Adrenal gland (tissue), 9 donors: ENCODE measurements at regions not wholly inside any gene's neighbourhood (a gene's known extent, or its start where the extent isn't known, plus 50 kb on each side); places are given as distances from the start of the nearest gene placed in this dataset.

Source experiments
- DNase-seq, 7 donors: peaks; one replicate each; pipeline ENCODE4 v3.0.0-alpha.2; 2019 to 2020
- H3K27ac ChIP-seq, 5 donors: fragments of 200-600 bp; sonication (generic) in 4 of 5; 1 replicate in 3 of 5; 2 replicates in 2 of 5; pipeline versions ENCODE4 v1.5.1 to v1.8.0; 2016 to 2020; ENCODE audit warnings: mild to moderate bottlenecking in 1 of 5
- H3K27me3 ChIP-seq: fragments of 200-600 bp; 2 replicates; pipeline ENCODE4 v1.8.0; 2021
- H3K36me3 ChIP-seq, 2 donors: fragments of 200-600 bp; replicated peaks in 1 of 2; 1 replicate in 1 of 2; 2 replicates in 1 of 2; pipeline versions ENCODE4 v1.5.1 to v1.8.0; 2018 to 2022
- H3K4me1 ChIP-seq, 2 donors: fragments of 200-600 bp; replicated peaks in 1 of 2; 1 replicate in 1 of 2; 2 replicates in 1 of 2; pipeline versions ENCODE4 v1.5.1 to v1.8.0; 2018 to 2021
- H3K4me3 ChIP-seq, 4 donors: fragments of 200-600 bp; sonication (generic) in 3 of 4; one replicate each; pipeline ENCODE4 v1.5.1; 2016 to 2018
- H3K9me3 ChIP-seq, 3 donors: fragments of 200-600 bp; sonication (generic) in 1 of 3; replicated peaks in 1 of 3; 1 replicate in 2 of 3; 2 replicates in 1 of 3; pipeline versions ENCODE4 v1.5.1 to v1.8.0; 2016 to 2021
- POLR2A ChIP-seq, 2 donors: fragments of 450-650 bp; IDR thresholded peaks; one replicate each; pipeline ENCODE4 v1.6.1; 2017; ENCODE audit warnings: antibody characterized with exemption in 2 of 2, mild to moderate bottlenecking in 2 of 2, moderate library complexity in 1 of 2
- WGBS, 4 donors: extraction: QIAGEN DNeasy Blood & Tissue Kit in 2 of 4; methylation state at CpG; one replicate each; pipeline versions ENCODE4 v1.1.5 to v1.1.7; 2013 to 2017; 5-methylcytosine and 5-hydroxymethylcytosine counted together
- intact Hi-C, 2 donors: fragments of 100-400 bp; cut with DNase I; formaldehyde crosslinking; loops; one replicate each; pipeline versions ENCODE4 v1.14.1 to v1.15.0; 2022 to 2023
- TF ChIP-seq, protein P1 (sequence below), 6 experiments: fragments of 450-650 bp in 4 of 6; fragments of 200-600 bp in 2 of 6; sonication (generic) in 1 of 6; IDR thresholded peaks; 1 replicate in 5 of 6; 2 replicates in 1 of 6; pipeline versions ENCODE4 v1.5.1 to v1.8.0; 2016 to 2021; ENCODE audit warnings: antibody characterized with exemption in 6 of 6, mild to moderate bottlenecking in 2 of 6, moderate library complexity in 1 of 6
- donor health status: healthy with polysubstance abuse.
- donor health status: Bipolar disorder and iron deficiency.
- donor health status: DM: yes; HTN: yes; CAD: no.
- donor health status: DM: no; HTN: no; CAD: no.
- donor health status: DM: no; HTN: no; CAD: no.

DNA sequence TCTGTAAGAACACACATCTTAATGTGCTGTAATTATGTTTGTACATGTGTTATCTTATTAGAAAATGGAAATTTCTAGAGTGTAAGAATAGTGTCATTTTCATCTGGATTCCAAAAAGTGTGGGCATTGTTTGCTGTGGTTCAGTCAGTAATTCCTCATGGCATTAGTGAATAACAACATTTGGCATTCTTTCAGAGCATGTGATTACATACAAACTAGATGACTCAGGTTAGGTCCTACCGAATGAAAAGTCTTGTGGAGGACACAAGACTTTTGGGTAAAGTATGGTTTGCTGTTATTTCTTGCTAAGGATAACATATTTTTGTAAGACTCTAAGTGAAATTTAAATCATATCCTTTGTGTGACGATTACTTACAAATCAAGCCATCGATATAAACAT, 593.1 kb upstream of the NRXN1 start:
- no peaks in the 10 kb centered on the region for H3K27me3 ChIP-seq
- intact Hi-C loops = no loop called here
- DNase-seq = no peak
- 70 to 84% (median 72%) methylated on average over 3 of the region's 3 CpGs for WGBS, 4 donors
- no peaks in the 10 kb centered on the region for H3K4me1 ChIP-seq
- H3K36me3 ChIP-seq = no peaks in the 10 kb centered on the region
- no peaks in the 10 kb centered on the region for H3K9me3 ChIP-seq
- H3K27ac ChIP-seq = no peak overlapping the region
- no peak overlapping the region for H3K4me3 ChIP-seq
- TF ChIP-seq, protein P1, sequence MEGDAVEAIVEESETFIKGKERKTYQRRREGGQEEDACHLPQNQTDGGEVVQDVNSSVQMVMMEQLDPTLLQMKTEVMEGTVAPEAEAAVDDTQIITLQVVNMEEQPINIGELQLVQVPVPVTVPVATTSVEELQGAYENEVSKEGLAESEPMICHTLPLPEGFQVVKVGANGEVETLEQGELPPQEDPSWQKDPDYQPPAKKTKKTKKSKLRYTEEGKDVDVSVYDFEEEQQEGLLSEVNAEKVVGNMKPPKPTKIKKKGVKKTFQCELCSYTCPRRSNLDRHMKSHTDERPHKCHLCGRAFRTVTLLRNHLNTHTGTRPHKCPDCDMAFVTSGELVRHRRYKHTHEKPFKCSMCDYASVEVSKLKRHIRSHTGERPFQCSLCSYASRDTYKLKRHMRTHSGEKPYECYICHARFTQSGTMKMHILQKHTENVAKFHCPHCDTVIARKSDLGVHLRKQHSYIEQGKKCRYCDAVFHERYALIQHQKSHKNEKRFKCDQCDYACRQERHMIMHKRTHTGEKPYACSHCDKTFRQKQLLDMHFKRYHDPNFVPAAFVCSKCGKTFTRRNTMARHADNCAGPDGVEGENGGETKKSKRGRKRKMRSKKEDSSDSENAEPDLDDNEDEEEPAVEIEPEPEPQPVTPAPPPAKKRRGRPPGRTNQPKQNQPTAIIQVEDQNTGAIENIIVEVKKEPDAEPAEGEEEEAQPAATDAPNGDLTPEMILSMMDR (IDR thresholded peaks at IDR 0.05) = no peak
- no peak for TF ChIP-seq POLR2A (IDR thresholded peaks at IDR 0.05)

DNA sequence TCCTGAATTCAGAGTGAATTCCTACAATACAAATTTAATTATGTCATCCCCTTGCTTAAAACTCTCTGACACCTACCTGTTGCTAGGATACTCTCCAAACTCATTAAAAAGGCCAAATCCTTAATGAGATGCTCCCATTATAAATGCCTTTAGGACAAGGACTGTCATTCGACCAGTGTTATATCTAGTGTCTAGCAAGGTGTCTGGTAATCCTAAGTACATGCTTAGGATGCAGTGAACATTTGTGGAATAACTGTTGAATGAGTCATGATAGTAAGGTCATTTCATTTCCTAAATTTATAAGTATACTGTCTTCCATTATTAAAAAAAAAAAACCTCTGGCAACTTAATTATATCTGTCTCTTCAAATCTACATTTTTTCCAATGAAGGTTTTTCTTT, 588.9 kb upstream of the NRXN1 start:
- Histone ChIP-seq H3K9me3 (no peaks in the 10 kb centered on the region), H3K36me3 (no peaks in the 10 kb centered on the region), H3K27ac (no peak overlapping the region), H3K27me3 (no peaks in the 10 kb centered on the region), H3K4me3 (no peak overlapping the region), H3K4me1 (no peaks in the 10 kb centered on the region)
- WGBS, 4 donors = 58 to 70% (median 66%) methylated on average over 1 of the region's 1 CpG
- TF ChIP-seq, protein P1 (IDR thresholded peaks at IDR 0.05) = no peak
- no peak for TF ChIP-seq POLR2A (IDR thresholded peaks at IDR 0.05)
- intact Hi-C loops = no loop called here
- no peak for DNase-seq

DNA sequence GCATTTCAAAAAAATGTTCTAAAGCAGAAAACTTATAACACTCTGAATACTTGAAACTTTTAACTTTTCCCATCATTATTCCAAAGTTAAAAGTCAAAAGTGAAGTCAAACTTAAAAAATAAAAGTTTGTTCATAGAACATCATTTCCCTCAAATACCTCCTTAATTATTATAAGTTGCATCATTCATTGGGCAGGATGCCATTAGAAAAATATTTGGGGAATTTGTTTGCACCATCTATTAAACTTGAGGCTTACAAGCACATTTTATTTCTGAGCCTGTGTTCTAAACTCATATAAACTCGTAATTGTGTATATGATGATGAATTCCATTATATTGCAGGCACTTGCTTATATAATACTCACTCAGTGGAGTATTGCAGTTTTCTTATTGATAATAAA, 588.0 kb upstream of the NRXN1 start:
- Histone ChIP-seq H3K27me3 (no peaks in the 10 kb centered on the region), H3K27ac (no peak overlapping the region), H3K4me3 (no peak overlapping the region), H3K36me3 (no peaks in the 10 kb centered on the region), H3K9me3 (no peaks in the 10 kb centered on the region), H3K4me1 (no peaks in the 10 kb centered on the region)
- 59 to 75% (median 70%) methylated on average over 1 of the region's 1 CpG for WGBS, 4 donors
- DNase-seq = no peak
- TF ChIP-seq, protein P1 (IDR thresholded peaks at IDR 0.05) = no peak
- no peak for TF ChIP-seq POLR2A (IDR thresholded peaks at IDR 0.05)
- intact Hi-C loops = no loop called here

DNA sequence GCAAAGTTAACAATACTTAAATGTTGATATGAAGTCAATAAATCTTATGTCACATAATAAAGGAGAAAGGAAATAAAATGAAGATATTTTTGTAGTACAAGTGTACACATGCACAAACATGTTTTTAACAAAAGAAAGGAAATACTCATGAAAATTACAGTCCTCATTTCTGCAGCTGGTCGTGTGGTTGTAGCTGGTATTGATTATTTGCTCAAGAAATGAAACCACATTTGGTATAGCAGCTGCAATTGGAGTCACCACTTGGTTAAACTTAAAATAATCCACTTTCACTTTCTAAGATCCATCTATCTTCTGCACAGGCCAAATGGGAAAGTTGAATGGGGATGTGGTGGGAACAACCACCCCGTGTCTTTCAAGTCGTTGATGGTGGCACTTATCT, 580.5 kb upstream of the NRXN1 start:
- Histone ChIP-seq H3K27ac (no peak overlapping the region), H3K36me3 (no peaks in the 10 kb centered on the region), H3K4me1 (no peaks in the 10 kb centered on the region), H3K4me3 (no peak overlapping the region), H3K27me3 (no peaks in the 10 kb centered on the region), H3K9me3 (peaks cover 0 to 2% (median 0%) of the 10 kb centered on the region in 3 donors)
- 72 to 78% (median 74%) methylated on average over 3 of the region's 3 CpGs for WGBS, 4 donors
- DNase-seq = no peak
- no peak for TF ChIP-seq POLR2A (IDR thresholded peaks at IDR 0.05)
- TF ChIP-seq, protein P1 (IDR thresholded peaks at IDR 0.05) = no peak
- intact Hi-C loops = no loop called here
